GM18868 (cell line): ENCODE measurements at regions not wholly inside any gene's neighbourhood (a gene's known extent, or its start where the extent isn't known, plus 50 kb on each side); places are given as distances from the start of the nearest gene placed in this dataset.

ENCODE experiments used
- ATAC-seq: cut with Tn5 transposase; IDR thresholded peaks from one replicate; pipeline ENCODE4 v1.9.1; 2021; ENCODE audit warnings: mild to moderate bottlenecking, moderate library complexity; ENCODE audit not compliant: unreplicated experiment

DNA sequence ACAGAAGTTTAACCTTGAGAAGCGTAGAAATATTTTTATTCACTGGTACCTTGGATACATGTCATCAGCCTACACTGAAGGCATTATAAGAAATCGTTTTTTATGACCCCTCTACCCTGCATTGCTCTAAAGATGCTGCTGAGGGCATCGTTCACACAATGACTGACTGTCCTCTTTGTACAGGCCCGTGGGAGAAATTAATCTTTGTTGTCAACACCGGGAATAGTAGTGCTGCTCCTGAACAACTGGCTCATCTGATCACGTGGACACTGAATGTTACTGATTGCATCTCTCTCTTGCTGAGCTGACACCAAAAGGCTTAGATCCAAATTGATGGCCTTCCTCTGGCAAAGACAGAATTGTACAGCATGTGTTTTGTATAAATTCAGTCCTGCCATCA lies 157.1 kb upstream of the SMLR1 start:
- no peak for ATAC-seq

DNA sequence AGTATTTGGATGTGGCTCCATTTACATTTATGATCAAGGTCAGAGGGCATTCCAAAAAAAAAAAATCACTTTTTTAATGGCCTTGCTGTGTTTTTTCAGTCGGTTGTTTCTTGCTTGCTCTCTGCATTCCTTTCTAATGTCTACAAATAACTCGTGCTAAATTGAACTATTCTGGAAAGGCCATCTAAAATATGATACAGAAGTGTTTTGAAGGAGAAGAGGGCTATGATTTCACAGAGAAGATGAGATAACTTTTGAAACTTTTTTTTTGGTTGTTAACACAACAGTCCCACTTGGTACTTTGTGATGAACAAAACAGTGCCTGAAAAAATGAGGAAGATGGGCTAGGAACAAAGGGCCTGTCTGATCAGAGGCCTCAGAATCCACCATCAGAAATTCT lies 156.1 kb upstream of the SMLR1 start:
- ATAC-seq: no peak

DNA sequence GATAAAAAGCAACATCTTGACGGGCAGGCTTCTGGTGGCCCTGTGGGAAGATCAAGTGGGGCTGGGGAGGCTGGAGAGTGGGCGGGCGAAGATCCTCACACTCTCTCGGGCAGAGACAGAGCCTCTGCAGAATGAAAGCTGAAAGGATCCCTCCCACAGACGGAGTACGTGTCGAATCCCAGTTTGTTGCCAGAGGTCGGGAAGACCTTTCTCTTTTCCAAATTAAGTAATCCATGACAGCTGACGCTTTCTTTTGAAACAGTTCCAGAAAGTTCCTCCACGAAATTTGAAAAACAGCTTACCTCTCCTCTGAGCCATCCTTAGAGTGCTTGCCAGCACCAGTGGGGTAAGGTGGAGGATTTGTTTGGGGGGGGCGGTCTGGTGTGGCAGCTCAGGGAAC lies 155.6 kb upstream of the SMLR1 start:
- no peak for ATAC-seq

DNA sequence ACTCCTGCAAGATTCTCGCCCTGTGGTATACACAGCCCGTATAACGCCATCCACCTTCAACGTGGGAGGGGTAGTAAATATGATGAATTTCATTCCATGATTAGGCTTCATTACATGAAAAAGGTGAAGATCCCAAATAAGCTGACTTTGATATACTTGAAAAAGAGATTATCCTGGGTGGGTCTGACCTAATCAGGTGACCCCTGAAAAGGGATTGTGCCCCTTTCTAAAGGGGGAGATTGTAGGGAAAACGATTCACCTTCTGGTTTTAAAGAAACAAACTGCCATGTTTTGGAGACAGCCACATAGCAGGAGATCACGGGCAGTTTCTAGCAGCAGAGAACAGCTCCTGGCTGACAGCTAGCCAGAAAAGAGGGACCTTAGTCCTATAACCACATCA lies 155.1 kb upstream of the SMLR1 start:
- no peak for ATAC-seq

DNA sequence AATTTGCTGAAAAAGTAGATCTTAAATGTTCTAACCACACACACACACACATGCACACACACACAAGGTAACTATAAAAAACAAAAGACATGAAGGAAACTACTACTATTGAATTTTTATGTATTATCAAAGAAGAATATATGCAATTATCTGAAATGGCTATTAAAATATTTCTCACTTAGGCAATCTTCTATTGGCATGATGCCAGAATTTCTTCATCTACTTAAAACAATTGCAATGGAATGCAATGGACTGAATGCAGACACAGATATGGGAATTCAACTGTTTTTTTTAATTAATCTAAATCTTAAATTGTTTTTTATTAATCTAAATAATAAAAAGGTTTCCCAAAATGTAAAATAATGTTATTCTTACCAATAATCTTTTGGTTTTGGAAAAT lies 152.6 kb upstream of the SMLR1 start:
- ATAC-seq: no peak

DNA sequence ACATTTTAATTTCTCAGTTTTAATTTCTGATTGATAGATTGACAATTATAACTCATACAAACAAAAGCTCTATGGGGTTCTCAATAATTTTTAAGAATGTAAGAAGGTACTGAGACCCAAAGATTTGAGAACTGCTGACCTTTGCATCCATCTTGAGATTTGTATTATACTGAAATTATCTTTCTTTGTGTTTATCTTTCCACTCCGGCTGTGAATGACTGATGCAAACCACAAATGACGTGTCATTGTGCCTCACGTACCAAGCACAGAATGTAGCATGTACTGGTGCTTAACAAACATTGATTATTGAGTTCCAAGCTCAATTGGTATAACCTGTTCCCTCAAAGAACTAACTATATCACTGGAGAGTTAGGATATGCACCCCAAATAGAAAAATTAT lies 152.1 kb upstream of the SMLR1 start:
- ATAC-seq: no peak

DNA sequence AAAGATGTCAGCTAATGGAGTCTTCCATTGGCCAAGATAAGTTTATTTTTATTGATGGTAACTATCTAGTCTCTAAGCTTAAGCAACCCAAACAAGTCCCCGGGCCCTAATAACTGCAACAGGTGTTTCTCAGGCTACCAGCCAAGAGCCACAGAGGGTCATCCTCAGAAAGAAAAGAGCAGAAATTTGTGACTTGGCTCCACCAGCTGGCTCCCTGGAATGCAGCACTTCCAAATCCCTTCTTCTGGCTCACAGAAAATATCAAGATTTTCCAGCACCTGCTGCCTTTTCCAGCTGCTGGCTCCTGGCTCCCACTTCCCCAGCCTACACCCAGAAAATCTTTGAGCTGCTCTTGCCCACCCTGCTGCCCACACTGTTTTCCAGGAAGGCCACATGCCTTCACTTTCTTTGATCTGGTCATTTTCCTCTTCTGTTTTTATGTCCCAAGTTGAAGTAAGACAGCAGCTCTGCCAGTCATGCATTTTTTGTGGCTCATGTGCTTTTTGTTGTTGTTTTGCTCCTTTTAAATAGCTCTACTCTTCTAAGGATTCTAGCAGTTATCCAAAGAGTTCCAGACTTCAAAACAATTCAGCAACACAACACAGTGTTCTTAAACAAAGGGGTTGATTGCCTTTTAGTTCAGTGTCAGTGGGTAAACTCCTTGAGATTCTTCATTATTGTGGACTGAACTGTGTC lies 151.0 kb upstream of the SMLR1 start:
- ATAC-seq: no peak

DNA sequence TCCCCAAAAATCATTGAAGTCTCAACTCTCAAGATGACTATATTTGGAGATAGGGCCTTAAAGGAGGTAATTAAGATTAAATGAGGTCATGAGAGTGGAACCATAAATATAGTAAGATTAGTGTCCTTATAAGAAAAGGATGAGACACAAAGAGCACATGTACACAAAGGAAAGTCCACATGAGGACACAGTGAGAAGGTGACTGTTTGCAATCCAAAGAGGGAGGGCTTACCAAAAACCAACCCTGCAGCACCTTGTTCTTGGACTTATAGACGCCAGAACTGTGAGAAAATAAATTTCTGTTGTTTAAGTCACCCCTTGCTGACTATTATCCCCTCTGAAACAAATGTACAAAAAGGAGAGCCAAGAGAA lies 150.4 kb upstream of the SMLR1 start:
- ATAC-seq: no peak

DNA sequence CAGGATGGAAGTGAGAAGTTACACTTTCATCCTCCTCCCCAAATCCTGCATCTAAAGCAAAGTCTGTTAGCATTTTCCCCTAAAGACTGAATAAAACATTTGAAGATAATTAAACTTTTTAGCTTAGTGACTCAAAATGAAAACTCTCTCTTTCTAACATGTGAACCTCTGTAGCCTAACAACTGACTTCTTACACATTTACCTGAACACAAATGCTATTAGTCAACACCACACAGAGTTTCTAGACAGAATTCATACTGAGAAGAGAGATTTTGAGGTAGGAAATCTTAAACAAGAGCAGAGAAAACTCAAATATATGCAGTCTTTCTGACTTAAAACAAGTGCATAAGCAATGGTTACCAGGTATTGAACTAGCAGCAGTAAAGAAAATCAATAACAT lies 149.9 kb upstream of the SMLR1 start:
- no peak for ATAC-seq

DNA sequence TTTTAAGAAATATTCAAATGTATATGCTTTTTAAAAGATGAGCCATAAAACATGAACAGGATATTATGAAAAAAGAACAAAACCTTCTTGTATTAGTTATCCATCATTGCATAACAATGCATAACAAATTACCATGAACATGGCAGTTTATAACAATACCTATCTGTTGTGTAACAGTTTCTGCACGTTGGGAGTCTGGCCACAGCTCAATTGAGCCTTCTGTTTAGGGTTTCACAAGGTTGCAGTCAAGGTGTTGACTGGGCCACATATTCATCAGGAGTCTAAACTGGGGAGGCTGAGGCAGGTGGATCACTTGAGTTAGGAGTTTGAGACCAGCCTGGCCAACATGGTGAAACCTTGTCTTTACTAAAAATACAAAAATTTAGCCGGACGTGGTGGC lies 149.4 kb upstream of the SMLR1 start:
- ATAC-seq: no peak

DNA sequence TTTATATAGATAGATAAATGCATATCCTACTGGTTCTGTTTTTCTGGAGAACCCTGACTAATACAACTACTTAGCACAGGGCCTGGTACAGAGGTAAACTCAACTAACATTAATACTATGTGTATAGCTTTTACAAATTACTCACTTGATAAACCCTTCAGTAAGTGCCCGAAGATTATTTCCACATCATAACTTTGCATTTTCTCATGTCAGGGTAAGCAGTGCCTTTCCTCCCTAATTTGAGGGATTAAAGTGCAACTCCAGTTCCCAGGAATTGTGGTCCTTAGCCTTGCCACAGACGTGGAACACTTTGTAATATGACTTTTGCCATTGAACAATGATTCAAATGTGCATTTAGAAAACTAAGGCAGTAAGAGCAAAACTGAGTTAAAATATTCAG lies 147.5 kb upstream of the SMLR1 start:
- no peak for ATAC-seq

DNA sequence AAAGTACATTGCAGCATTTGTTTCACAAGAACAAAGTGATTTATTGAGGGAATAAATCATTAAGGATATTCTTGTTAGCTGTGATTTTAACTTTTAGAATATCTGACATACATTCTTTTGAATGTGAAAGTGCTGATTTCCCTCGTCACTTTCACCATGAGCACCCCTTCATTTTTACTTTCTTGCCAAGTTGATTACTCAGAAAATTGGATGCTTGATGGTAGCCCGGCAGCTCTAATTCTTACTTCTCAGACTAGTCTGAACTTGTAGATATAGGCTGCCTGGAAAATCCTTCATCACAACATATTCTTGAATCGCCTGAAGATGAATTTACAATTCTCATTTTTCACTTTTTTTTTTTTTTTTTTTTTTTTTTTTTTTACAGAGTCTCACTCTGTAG lies 147.1 kb upstream of the SMLR1 start:
- ATAC-seq: no peak

DNA sequence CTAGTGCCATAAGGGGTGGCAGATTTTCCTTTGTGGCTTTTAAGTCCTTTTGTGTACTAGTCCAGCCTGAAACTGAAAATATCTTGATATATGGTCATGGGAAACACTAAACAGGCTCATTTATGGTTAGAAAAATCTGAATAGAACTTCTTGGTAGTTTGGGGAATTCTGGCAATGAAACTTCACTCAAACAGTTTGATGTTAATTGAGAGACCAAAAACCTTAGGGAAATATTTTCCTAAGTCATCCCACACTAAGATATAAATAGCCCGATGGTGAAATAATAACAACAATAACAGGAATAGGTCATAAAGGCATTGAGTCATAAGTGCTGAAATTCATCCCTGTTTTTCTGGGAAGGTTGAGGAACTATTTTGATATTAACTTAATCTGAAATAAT lies 146.2 kb upstream of the SMLR1 start:
- ATAC-seq: no peak

DNA sequence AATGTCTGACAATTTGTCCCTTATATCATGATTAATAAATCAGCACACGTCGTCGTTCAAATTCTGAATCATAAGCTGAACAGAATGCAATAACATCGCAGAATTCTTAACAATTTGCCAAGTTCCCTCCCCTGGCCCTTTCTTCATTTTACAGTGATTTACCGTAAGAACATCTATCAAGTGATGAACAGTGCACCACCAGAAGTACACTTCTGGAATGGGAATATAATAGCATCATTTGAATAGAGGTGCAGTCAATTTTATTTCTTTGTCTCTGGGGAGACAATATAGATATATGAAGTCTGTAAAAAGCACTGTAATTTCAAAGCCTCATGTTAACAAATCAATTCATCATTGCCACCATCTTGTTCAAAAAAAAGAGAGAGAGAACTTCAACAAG lies 145.1 kb upstream of the SMLR1 start:
- ATAC-seq: no peak

DNA sequence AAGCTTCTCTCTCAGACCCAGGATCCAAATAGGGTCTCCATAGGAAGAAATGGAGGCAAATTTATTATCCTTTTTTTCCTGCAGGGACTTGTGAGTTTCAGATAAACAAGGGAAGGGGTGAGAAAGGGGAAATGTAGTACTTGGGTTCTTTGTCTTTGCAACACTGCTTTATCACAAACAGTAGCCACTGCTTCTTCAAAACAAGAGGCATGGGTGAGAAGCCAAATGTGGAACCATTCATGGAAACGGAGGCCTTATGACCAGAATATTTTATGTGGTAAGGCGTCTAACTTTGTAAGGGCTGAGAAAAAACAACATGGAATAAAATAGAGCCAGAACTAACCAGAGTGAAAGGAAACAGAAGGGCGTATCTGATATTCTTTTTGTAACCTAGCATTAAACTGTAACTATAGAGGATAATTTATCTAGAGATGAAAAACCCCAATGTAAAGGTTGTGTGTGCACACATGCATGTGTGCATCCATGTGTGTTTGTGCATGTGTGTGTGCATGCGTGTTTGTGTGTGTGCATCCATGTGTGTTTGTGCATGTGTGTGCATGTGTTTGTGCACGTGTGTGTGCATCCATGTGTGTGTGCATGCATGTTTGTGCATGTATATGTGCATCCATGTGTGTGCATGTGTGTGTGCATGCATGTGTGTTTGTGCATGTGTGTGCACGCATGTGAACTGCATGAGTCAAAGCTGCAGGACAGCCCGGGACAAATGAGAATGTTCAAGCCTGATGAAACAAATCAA lies 143.3 kb upstream of the SMLR1 start:
- ATAC-seq: no peak

DNA sequence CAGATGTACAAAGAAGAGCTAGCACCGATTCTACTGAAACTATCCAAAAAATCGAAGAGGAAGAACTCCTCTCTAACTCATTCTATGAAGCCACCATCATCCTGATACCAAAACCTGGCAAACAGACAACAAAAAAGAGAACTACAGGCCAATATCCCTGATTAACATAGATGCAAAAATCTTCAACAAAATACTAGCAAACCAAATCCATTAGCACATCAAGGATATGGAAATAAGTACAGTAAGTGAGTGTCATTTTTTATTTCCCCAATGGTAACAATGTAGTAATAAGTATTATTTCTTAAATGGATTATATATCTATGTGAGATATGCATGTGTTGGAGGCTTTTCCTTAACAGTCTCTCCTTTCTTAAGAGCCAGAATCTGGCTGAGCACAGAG lies 134.5 kb upstream of the SMLR1 start:
- ATAC-seq: no peak

DNA sequence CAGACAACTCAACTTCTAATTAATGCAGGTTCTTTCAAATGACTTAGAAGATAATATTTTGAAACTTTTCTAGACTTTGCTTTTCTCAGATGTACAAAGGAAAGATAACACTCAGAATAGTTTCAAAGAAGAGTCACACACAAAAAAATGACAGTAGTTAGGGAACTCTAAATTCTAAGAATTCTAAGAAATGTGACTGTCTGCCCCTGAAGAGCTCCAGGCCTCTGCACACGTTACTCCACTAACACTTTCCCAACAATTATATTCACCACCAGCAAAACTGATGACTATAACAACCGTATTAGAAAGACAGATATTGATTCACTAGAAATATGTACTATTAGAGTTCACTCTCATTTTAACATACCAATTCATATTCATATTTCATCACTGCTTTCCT lies 133.3 kb upstream of the SMLR1 start:
- ATAC-seq: no peak

DNA sequence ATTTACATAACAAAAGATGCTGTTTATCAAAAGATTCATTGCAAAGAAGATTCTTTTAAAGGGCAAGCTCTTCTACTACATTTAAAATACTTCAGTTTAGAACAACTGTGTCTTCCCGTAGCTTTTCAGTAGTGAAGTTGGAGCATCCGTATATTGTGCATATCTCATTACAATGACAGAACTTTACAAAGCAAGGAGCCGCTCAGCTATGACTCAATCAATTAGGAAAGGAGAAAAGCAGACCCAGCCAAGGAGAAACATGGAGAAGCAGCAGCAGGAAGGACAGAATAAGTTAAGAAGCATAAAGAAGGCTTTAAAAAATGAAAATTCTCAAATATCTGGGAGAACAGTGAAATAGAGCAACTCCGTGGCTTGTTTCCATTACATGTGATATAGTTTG lies 132.6 kb upstream of the SMLR1 start:
- no peak for ATAC-seq

DNA sequence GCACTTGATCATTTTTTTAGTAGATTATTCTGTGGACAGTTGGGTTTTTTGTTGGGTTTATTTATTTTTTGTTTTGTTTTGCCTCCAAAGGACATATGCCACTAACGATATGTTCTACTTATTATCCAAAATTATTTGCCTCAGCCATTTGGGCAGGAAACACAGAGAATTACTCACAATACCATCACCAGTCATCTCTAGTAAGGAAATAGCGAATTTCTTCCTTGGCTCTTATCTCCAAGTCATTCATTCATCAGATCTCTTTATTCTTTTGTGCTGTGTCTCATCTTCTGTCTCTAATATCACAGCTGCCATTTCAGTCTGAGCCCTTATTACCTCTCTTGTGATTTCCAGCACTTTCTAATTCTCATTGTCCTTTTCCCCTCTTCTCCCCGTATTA lies 130.4 kb upstream of the SMLR1 start:
- no peak for ATAC-seq

DNA sequence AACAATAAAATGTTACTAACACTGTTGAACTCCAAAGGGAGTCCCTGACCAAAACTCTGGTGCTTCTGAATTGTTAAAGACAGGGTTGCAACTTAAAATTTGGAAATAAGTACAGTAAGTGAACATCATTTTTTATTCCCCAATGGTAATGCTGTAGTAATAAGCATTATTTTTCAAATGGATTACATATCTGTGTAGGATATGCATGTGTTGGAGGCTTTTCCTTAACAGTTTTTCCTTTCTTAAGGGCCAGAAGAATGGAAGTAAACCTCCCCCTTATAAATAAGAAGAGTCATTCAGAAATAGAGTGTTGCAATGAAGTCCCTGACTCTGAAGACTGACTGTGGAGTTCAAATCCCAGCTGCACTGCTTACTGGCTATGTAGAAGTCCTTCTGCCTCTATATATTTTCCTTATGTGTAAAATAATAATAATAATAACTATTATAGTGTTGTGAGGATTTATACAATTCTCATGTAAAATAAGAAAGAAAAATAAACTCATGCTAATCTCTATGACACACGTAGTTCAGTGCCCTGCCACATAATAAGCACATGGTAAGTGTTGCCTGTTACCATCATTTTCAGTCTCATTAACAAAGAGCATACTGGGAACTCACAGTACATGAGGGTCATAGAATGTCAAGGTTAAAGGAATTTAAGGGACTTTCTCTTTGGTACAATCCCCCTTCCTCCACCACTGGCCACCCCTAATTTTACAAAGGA lies 129.8 kb upstream of the SMLR1 start:
- ATAC-seq: peak; percentile 70

DNA sequence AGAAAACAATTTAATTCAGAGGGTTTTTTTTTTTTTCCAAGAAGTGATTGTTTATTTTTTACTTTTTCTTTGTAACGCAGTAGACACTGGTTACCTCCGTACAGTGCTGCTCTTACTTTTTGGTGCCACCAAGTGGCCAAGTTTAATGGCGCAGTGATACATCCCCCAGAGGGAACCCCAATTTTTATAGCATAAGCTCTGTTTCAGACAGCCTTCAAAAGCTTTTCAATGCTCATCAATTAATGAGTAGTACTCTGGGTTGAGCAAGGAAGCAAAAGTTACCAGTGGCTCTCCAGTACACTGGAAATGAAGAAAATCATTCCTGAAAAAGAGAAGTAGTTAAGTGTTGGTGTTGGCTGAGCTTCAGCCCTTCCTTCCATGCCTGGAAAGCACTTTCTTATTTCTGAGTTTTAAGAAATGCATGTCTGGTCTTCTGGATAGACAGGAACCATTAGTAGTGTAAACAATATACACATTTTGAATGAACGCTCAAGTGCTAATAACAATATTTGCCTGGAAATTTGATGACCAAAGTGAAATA lies 129.1 kb upstream of the SMLR1 start:
- peak; percentile 98 for ATAC-seq

DNA sequence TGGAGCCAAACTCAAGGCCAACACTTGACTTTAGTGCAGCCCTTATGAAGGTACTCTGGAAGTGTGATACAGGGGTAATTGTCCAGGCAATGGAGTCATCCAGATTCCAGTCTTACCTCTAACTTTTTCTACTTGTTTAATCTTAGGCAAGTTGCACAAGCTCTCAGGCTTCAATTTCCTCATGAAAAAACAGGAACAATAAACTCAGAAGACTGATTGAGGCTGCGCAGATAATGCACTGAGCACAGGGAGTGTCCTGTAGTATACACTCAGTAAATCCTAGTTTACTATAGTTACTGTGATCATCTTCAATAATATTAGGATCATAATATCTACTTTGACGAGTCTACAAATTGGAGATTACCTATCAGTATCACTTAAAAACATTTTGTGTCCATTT lies 127.5 kb upstream of the SMLR1 start:
- no peak for ATAC-seq
